ENCODE measurements at regions not wholly inside any gene's neighbourhood (a gene's known extent, or its start where the extent isn't known, plus 50 kb on each side); places are given as distances from the start of the nearest gene placed in this dataset.

GRCh38 chr2:220029013-220029412 lies 401.6 kb downstream of the SLC4A3 start:
- Histone ChIP-seq H3K9me3 (ENCODE audit: control insufficient read depth, insufficient read depth, low read depth, low read length) (no peaks in the 10 kb centered on the region), H3K4me3 (ENCODE audit: low read depth, low read length) (no peak overlapping the region), H3K36me3 (ENCODE audit: control insufficient read depth in 2 of 2, insufficient read depth in 1 of 2, low read length in 2 of 2) (no peaks in the 10 kb centered on the region), H3K4me1 (ENCODE audit: control insufficient read depth, insufficient read depth, low read length) (no peaks in the 10 kb centered on the region), H3K27ac (ENCODE audit: extremely low read depth, low read depth, low read length) (no peak overlapping the region)
- ChIA-PET CTCF (no interaction called here), POLR2A (no interaction called here)
- no peak for TF ChIP-seq ZBTB6 (tag by site-specific recombination; IDR thresholded peaks at IDR 0.05)
- TF ChIP-seq, protein P1, sequence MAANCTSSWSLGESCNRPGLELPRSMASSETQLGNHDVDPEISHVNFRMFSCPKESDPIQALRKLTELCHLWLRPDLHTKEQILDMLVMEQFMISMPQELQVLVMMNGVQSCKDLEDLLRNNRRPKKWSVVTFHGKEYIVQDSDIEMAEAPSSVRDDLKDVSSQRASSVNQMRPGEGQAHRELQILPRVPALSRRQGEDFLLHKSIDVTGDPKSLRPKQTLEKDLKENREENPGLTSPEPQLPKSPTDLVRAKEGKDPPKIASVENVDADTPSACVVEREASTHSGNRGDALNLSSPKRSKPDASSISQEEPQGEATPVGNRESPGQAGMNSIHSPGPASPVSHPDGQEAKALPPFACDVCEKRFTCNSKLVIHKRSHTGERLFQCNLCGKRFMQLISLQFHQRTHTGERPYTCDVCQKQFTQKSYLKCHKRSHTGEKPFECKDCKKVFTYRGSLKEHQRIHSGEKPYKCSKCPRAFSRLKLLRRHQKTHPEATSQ (tag by site-specific recombination; IDR thresholded peaks at IDR 0.05): no peak
- TF ChIP-seq ZNF223 (tag by site-specific recombination; IDR thresholded peaks at IDR 0.05): no peak
- no peak for TF ChIP-seq ZNF76 (tag by site-specific recombination; IDR thresholded peaks at IDR 0.05; ENCODE audit: borderline replicate concordance, low read depth)

DNA sequence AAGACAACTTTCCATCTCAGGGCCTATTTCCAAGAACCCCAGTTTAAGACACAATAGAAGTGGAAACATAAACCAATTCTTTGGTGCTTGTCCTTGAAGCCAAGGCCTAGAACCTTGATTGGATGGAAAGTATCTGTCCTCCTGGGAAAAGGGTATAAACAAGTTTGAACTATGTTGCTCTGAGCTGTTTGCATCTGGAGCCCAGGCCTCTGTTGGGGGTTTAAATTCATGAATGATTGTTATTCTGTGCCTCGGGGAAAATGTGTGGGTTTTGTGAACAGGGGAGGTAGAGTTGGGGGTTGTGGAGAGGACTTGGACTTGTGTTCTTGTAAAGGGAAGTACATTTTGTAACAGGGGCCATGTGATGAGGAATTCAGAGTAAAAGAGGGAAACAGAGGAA lies 406.1 kb downstream of the SLC4A3 start:
- no peak overlapping the region for H3K4me3 ChIP-seq (ENCODE audit: low read depth, low read length)
- ChIA-PET CTCF (interaction anchor here (0.7 to 1.4 kb wide), 2 partner anchors 14 to 24 kb away, joined by 3 read pairs; no protein-coding TSS in a partner anchor), POLR2A (no interaction called here)
- no peak overlapping the region for H3K27ac ChIP-seq (ENCODE audit: extremely low read depth, low read depth, low read length)
- no peaks in the 10 kb centered on the region for H3K9me3 ChIP-seq (ENCODE audit: control insufficient read depth, insufficient read depth, low read depth, low read length)
- TF ChIP-seq ZNF404 (tag by site-specific recombination; IDR thresholded peaks at IDR 0.05) (no peak), ZNF341 (tag by site-specific recombination; IDR thresholded peaks at IDR 0.05; ENCODE audit: low read depth) (no peak), ZXDB (tag by site-specific recombination; IDR thresholded peaks at IDR 0.05) (no peak), ZNF350 (tag by site-specific recombination; IDR thresholded peaks at IDR 0.05) (no peak), ZNF221 (tag by site-specific recombination; IDR thresholded peaks at IDR 0.05; ENCODE audit: borderline replicate concordance) (no peak), ZNF391 (tag by site-specific recombination; IDR thresholded peaks at IDR 0.05; ENCODE audit: borderline replicate concordance, low read depth) (no peak), ZNF664 (tag by site-specific recombination; IDR thresholded peaks at IDR 0.05) (no peak), ZNF530 (tag by site-specific recombination; IDR thresholded peaks at IDR 0.05; ENCODE audit: low read depth) (no peak), ZNF677 (tag by site-specific recombination; IDR thresholded peaks at IDR 0.05) (no peak), ZBTB48 (tag by site-specific recombination; IDR thresholded peaks at IDR 0.05) (no peak), ZNF548 (tag by site-specific recombination; IDR thresholded peaks at IDR 0.05) (no peak), ZNF701 (tag by site-specific recombination; IDR thresholded peaks at IDR 0.05) (no peak), ZNF585B (tag by site-specific recombination; IDR thresholded peaks at IDR 0.05) (no peak), BCL11B (tag by site-specific recombination; IDR thresholded peaks at IDR 0.05; ENCODE audit: low read depth) (no peak), ZNF521 (tag by site-specific recombination; IDR thresholded peaks at IDR 0.05) (no peak), ZBTB17 (tag by site-specific recombination; IDR thresholded peaks at IDR 0.05) (no peak), ZEB2 (tag by site-specific recombination; IDR thresholded peaks at IDR 0.05) (no peak), ZNF18 (tag by site-specific recombination; IDR thresholded peaks at IDR 0.05) (no peak)
- H3K36me3 ChIP-seq (ENCODE audit: control insufficient read depth in 2 of 2, insufficient read depth in 1 of 2, low read length in 2 of 2): no peaks in the 10 kb centered on the region
- no peaks in the 10 kb centered on the region for H3K4me1 ChIP-seq (ENCODE audit: control insufficient read depth, insufficient read depth, low read length)
